Mucosa of descending colon (tissue), 3 donors: ENCODE measurements at regions not wholly inside any gene's neighbourhood (a gene's known extent, or its start where the extent isn't known, plus 50 kb on each side); places are given as distances from the start of the nearest gene placed in this dataset.

Experiments
- ATAC-seq: fragments of 200-7000 bp; cut with Tn5 transposase; one replicate; pipeline ENCODE4 v1.9.1; 2020; ENCODE audit warnings: mild to moderate bottlenecking, moderate library complexity
- DNase-seq, 3 donors: peaks; one replicate each; pipeline ENCODE4 v3.0.0-alpha.2; 2020
- H3K36me3 ChIP-seq: fragments of 200-600 bp; one replicate; pipeline ENCODE4 v1.8.0; 2021; ENCODE audit warnings: low read depth, mild to moderate bottlenecking
- H3K4me1 ChIP-seq: fragments of 200-600 bp; one replicate; pipeline ENCODE4 v1.8.0; 2021; ENCODE audit warnings: low read depth, mild to moderate bottlenecking
- H3K4me3 ChIP-seq: fragments of 200-600 bp; one replicate; pipeline ENCODE4 v1.8.0; 2021; ENCODE audit warnings: mild to moderate bottlenecking
- H3K9me3 ChIP-seq: fragments of 200-600 bp; one replicate; pipeline ENCODE4 v1.8.0; 2021; ENCODE audit warnings: mild to moderate bottlenecking
- intact Hi-C, 2 donors: fragments of 100-400 bp; cut with DNase I in 1 of 2; cut with micrococcal nuclease in 1 of 2; formaldehyde crosslinking; loops; one replicate each; pipeline versions ENCODE4 v1.11.0 to v1.11.1; 2022; cut with DNase I, micrococcal nuclease
- TF ChIP-seq, protein P1 (sequence below): fragments of 200-600 bp; IDR thresholded peaks from one replicate; pipeline ENCODE4 v1.8.0; 2022; ENCODE audit warnings: antibody characterized with exemption, mild to moderate bottlenecking
- donor health status: DM: no; HTN: no; CAD: no; lungs with moderate emphysema.
- donor health status: DM: no; HTN: no; CAD: no.
- donor health status: DM: no; HTN: yes; CAD: no.

- ATAC-seq (peak; percentile 63), DNase-seq (peak in 2 of 3 donors; percentile 46 to 60)
- intact Hi-C loops = loop anchor here in 1 of 2 donors (10.0 kb wide), 1 partner anchor 185 kb away; the partner anchor contains the start of gene LINGO1
- H3K4me1 ChIP-seq = peaks cover 11% of the 10 kb centered on the region
- TF ChIP-seq, protein P1, sequence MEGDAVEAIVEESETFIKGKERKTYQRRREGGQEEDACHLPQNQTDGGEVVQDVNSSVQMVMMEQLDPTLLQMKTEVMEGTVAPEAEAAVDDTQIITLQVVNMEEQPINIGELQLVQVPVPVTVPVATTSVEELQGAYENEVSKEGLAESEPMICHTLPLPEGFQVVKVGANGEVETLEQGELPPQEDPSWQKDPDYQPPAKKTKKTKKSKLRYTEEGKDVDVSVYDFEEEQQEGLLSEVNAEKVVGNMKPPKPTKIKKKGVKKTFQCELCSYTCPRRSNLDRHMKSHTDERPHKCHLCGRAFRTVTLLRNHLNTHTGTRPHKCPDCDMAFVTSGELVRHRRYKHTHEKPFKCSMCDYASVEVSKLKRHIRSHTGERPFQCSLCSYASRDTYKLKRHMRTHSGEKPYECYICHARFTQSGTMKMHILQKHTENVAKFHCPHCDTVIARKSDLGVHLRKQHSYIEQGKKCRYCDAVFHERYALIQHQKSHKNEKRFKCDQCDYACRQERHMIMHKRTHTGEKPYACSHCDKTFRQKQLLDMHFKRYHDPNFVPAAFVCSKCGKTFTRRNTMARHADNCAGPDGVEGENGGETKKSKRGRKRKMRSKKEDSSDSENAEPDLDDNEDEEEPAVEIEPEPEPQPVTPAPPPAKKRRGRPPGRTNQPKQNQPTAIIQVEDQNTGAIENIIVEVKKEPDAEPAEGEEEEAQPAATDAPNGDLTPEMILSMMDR = no peak
- H3K36me3 ChIP-seq = no peaks in the 10 kb centered on the region
- no peaks in the 10 kb centered on the region for H3K9me3 ChIP-seq
- no peak overlapping the region for H3K4me3 ChIP-seq
These were observed 187.4 kb upstream of the LINGO1 start for GRCh38 chr15:77819851-77820728.

DNA sequence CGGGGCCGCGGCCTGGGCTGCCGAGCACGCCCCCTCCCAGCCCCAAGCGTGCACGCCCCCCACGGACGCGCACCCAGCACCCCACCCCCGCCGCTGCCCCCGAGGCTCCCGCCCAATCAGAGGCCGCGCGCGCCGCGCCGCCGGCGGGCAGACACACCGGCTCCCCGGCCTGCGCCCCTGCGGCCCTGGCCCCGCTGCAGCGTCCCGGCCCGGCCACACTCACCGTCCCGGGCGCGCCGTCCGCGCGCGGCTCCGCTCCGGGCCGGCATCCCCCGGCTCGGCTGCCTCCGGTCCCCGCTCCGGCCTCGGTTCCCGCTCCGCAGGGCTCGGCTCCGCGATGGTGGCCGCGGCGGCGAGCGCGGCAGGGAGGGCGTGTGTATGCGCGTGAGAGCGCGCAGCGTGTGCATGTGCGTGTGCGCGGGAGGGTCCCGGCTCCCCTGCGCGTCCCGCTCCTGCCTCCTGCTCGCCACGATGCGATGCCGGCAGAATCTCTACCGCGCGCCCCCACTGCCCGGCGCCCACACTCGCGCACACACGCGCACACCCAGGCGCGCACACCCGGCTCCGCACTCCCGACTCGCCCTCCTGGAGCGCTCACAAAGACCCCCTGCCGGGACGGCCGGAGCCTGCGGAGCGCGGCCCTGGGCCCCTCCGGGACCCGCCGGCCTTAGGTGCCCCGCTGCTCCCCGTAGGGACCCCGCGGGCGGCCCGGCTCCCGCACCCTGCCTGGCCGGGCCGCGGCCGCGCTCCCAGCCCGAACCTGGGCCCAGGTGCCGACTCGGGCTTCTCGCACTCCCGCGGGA, 186.5 kb upstream of the LINGO1 start:
- ATAC-seq (no peak), DNase-seq (no peak)
- Histone ChIP-seq H3K4me1 (peaks cover 11% of the 10 kb centered on the region), H3K4me3 (no peak overlapping the region), H3K36me3 (no peaks in the 10 kb centered on the region), H3K9me3 (no peaks in the 10 kb centered on the region)
- intact Hi-C loops = no loop called here
- TF ChIP-seq, protein P1 = no peak

DNA sequence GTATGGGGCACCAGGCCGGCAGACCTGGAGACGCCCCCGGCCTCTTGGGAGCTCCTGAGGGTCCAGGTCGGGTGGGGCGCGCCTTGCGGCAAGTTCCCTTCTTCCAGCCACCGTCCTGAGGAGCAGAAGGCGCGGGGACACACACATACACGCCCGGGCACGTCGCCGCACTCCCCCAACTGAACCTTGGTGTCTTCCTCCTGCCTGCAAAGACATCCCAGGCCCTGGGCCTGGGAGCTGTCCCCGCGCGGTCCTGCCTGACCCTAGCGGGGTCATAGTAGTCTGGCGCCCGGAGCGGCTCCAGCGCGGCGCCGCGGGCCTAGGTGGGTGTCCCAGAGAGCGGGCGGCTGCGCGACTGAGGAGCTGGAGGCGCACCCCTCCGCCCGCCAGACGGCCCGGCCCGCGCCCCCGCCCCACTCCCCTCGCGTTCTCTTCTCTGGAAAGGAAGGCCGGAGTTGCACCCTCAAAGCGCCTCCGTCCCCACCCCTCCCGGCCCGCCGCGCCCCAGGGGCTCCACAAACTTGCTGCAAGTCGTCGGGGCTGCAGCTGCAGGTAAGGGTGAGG, 185.9 kb upstream of the LINGO1 start:
- TF ChIP-seq, protein P1 = no peak
- DNase-seq = no peak
- Histone ChIP-seq H3K4me1 (peaks cover 11% of the 10 kb centered on the region), H3K4me3 (no peak overlapping the region), H3K36me3 (no peaks in the 10 kb centered on the region), H3K9me3 (no peaks in the 10 kb centered on the region)
- intact Hi-C loops = no loop called here
- ATAC-seq = no peak

- no peak overlapping the region for H3K4me3 ChIP-seq
- no peaks in the 10 kb centered on the region for H3K36me3 ChIP-seq
- TF ChIP-seq, protein P1 = no peak
- H3K9me3 ChIP-seq = no peaks in the 10 kb centered on the region
- peaks cover 11% of the 10 kb centered on the region for H3K4me1 ChIP-seq
- ATAC-seq (no peak), DNase-seq (no peak)
- intact Hi-C loops = no loop called here
These were observed 184.7 kb upstream of the LINGO1 start for GRCh38 chr15:77817434-77817833.

DNA sequence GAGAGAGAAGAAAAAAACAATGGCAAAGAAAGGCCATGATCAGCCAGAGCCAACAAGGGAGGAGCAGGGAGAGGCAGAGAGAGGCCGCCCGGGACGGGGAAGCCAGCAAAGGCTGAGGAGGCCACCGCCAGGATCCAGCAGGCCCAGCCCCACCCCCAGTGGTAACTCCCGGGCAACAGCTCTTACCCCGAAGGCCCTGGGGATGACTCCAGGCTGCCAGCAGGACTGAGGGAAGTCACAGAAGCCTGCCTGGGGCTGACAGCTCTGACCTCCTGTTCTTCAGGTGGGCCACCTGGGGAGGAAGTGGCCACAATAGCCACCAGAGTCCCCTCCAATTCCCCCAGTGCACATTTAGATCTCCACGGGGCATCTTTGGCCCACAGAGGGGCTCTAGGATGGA, 184.3 kb upstream of the LINGO1 start:
- intact Hi-C loops = no loop called here
- no peak overlapping the region for H3K4me3 ChIP-seq
- TF ChIP-seq, protein P1 = no peak

More for the DNA sequence above, 184.3 kb upstream of the LINGO1 start:
- Histone ChIP-seq H3K36me3 (no peaks in the 10 kb centered on the region), H3K9me3 (no peaks in the 10 kb centered on the region), H3K4me1 (peaks cover 11% of the 10 kb centered on the region)
- no peak for ATAC-seq
- DNase-seq = no peak
